ENCODE measurements at regions not wholly inside any gene's neighbourhood (a gene's known extent, or its start where the extent isn't known, plus 50 kb on each side); places are given as distances from the start of the nearest gene placed in this dataset.

GRCh38 chr6:90947184-90948064, 360.6 kb upstream of the MAP3K7 start:
- Histone ChIP-seq H4K20me1 (ENCODE audit: insufficient read depth, poor library complexity, severe bottlenecking) (no peaks in the 10 kb centered on the region), H3K9me2 (replicated peaks; ENCODE audit: insufficient read depth) (no peaks in the 10 kb centered on the region), H3K9me3 (ENCODE audit: low read depth) (no peaks in the 10 kb centered on the region), H3K4me3 (no peak overlapping the region), H3K4me1 (ENCODE audit: insufficient read depth) (no peaks in the 10 kb centered on the region), H3K27ac (no peak overlapping the region), H3K4me2 (no peak overlapping the region), H3K36me3 (replicated peaks; ENCODE audit: insufficient read depth, low read depth) (no peaks in the 10 kb centered on the region), H2AFZ (no peak overlapping the region), H3K79me2 (no peaks in the 10 kb centered on the region), H3K27me3 (no peaks in the 10 kb centered on the region)
- no peak for DNase-seq (ENCODE audit: low spot score)
- 98% methylated on average over 20 of the region's 29 CpGs for WGBS (ENCODE audit: low lambda C conversion rate, missing lambda C conversion rate)
- TF ChIP-seq EZH2phosphoT487 (IDR thresholded peaks at IDR 0.05; ENCODE audit: low read depth, severe bottlenecking, unreplicated experiment), result no peak
- TF ChIP-seq EZH2 (IDR thresholded peaks at IDR 0.05; ENCODE audit: borderline replicate concordance), result no peak
- TF ChIP-seq, protein P1, sequence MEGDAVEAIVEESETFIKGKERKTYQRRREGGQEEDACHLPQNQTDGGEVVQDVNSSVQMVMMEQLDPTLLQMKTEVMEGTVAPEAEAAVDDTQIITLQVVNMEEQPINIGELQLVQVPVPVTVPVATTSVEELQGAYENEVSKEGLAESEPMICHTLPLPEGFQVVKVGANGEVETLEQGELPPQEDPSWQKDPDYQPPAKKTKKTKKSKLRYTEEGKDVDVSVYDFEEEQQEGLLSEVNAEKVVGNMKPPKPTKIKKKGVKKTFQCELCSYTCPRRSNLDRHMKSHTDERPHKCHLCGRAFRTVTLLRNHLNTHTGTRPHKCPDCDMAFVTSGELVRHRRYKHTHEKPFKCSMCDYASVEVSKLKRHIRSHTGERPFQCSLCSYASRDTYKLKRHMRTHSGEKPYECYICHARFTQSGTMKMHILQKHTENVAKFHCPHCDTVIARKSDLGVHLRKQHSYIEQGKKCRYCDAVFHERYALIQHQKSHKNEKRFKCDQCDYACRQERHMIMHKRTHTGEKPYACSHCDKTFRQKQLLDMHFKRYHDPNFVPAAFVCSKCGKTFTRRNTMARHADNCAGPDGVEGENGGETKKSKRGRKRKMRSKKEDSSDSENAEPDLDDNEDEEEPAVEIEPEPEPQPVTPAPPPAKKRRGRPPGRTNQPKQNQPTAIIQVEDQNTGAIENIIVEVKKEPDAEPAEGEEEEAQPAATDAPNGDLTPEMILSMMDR (IDR thresholded peaks at IDR 0.05; ENCODE audit: poor library complexity), result no peak

DNA sequence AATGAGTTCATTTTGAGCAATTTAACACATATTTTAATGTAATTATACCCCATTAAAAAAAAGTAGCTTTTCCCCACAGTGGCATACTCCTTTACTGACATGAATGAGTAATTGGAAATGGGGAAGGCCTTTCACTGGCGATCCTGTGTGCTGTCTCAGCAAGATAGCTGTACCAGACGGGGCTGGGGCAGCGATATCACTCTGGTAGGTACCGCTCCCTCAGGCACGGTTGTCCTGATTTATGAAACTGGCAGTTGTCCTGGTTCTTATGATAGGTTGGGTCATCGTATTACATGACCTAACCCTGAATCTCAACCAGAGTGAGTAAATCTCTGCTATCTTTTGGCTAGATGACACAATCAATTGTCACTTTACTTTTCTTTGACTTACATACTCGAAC, 355.0 kb upstream of the MAP3K7 start:
- Histone ChIP-seq H3K4me2 (no peak overlapping the region), H3K27ac (no peak overlapping the region), H4K20me1 (ENCODE audit: insufficient read depth, poor library complexity, severe bottlenecking) (no peaks in the 10 kb centered on the region), H3K79me2 (no peaks in the 10 kb centered on the region), H2AFZ (no peak overlapping the region), H3K27me3 (no peaks in the 10 kb centered on the region), H3K36me3 (replicated peaks; ENCODE audit: insufficient read depth, low read depth) (no peaks in the 10 kb centered on the region), H3K9me3 (ENCODE audit: low read depth) (no peaks in the 10 kb centered on the region), H3K9me2 (replicated peaks; ENCODE audit: insufficient read depth) (no peaks in the 10 kb centered on the region), H3K4me3 (no peak overlapping the region), H3K4me1 (ENCODE audit: insufficient read depth) (no peaks in the 10 kb centered on the region)
- WGBS (ENCODE audit: low lambda C conversion rate, missing lambda C conversion rate), result 82% methylated on average over 7 of the region's 7 CpGs
- no peak for DNase-seq (ENCODE audit: low spot score)
- TF ChIP-seq, protein P1 (IDR thresholded peaks at IDR 0.05; ENCODE audit: poor library complexity), result no peak
- TF ChIP-seq EZH2 (IDR thresholded peaks at IDR 0.05; ENCODE audit: borderline replicate concordance) (no peak), EZH2phosphoT487 (IDR thresholded peaks at IDR 0.05; ENCODE audit: low read depth, severe bottlenecking, unreplicated experiment) (no peak)

DNA sequence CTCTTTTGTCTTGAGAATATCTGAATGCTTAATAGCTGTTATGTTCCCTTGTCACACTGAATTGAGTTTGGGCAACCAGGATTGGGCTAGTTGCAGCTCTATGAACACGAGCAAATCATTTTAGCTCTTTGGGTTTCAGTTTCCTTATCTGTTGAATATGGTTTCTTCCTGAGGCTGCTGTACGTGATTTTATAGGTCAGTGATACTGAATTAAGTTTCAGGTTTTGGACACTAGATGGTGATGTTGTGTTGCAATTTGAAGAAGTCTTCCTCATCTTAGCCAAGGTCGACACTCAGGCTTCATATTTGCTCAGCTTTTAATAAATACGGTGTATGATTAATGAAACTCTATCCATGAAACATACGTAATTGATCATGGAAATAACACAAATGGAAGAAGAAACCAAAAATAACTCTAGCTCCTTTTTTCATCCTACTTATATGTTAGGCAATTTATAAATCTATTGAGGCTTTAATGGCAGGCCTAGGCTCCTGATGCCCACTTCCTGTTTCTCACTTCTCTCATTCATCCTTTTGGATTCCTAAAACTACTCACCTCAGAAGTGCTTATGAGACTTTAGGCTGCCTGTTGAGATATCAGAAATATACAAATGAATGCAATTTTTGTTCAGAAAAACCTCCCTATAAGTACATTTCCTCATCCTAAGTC, 354.1 kb upstream of the MAP3K7 start:
- DNase-seq (ENCODE audit: low spot score), result peak; percentile 65
- no peaks in the 10 kb centered on the region for H3K4me1 ChIP-seq (ENCODE audit: insufficient read depth)
- peak overlapping the region; percentile 20 for H3K4me2 ChIP-seq
- TF ChIP-seq EZH2phosphoT487 (IDR thresholded peaks at IDR 0.05; ENCODE audit: low read depth, severe bottlenecking, unreplicated experiment), result no peak
- TF ChIP-seq, protein P1 (IDR thresholded peaks at IDR 0.05; ENCODE audit: poor library complexity), result peak; percentile 67
- H4K20me1 ChIP-seq (ENCODE audit: insufficient read depth, poor library complexity, severe bottlenecking), result no peaks in the 10 kb centered on the region
- no peak overlapping the region for H3K4me3 ChIP-seq
- no peaks in the 10 kb centered on the region for H3K9me2 ChIP-seq (replicated peaks; ENCODE audit: insufficient read depth)
- no peaks in the 10 kb centered on the region for H3K27me3 ChIP-seq
- H3K79me2 ChIP-seq, result no peaks in the 10 kb centered on the region
- WGBS (ENCODE audit: low lambda C conversion rate, missing lambda C conversion rate), result 34% methylated on average over 5 of the region's 5 CpGs
- no peaks in the 10 kb centered on the region for H3K9me3 ChIP-seq (ENCODE audit: low read depth)
- peak overlapping the region; percentile 36 for H2AFZ ChIP-seq
- H3K36me3 ChIP-seq (replicated peaks; ENCODE audit: insufficient read depth, low read depth), result no peaks in the 10 kb centered on the region
- H3K27ac ChIP-seq, result no peak overlapping the region

Measured in hepatocyte (in vitro differentiated cells).